GM21515 (cell line): ENCODE measurements at regions not wholly inside any gene's neighbourhood (a gene's known extent, or its start where the extent isn't known, plus 50 kb on each side); places are given as distances from the start of the nearest gene placed in this dataset.

Experiments
- ATAC-seq: cut with Tn5 transposase; IDR thresholded peaks from one replicate; pipeline ENCODE4 v1.9.1; 2021; ENCODE audit not compliant: unreplicated experiment

DNA sequence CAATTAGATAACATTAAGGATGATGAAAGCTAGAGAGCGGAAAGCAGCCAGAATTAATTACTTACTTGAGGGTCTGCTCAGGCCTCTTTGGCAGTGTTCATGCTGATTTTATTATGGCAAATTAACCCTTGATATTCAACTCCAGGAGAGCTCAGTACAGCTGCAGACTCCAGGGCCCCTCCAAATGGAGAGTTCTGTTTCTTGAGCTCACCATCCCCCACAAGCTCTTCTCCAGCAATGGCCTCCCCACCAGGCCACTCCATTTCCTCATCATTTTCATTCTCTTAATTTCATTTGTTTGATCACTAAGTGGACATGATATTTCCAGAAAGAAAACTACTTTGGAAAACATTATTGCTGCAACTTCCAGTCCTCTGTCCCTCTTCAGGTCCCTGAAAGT is 513.3 kb upstream of the NOX3 start:
- ATAC-seq, result no peak

DNA sequence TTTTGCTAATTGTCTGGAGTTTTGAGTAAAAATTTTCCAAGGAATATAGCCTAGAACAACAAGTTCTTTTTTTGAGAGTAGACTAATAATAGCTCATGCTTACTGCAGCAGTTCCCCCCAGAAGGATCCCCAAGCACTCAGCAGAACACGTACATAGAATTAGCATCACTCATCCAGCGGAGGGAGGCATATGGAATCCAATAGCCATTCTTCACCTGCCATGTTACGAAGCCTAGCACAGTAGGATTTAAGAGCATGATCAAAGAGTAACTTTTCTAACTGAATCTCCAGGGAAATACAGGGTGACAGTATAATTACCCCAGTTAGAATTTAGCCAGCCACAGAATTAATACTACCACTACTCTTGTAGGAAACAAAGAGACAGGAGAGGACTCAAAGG is 511.7 kb upstream of the NOX3 start:
- no peak for ATAC-seq

DNA sequence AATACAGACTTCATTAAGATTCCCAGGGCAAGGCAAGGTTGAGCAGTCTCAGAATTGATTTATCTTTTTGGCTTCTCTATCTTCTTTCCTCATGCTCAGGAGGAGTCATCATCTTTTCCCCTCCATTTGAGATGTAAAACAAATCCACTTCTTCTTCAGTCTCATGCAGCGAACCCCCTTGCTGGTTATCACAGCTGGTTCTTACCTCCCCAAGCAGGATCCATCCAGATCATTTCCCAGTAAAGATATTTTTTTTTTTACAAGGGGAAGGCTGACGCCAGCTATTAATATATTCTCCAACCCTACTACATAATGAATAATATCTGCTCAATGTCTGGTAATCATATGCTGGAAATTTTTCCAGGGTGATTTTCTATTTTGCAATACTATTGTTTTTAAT is 508.9 kb upstream of the NOX3 start:
- ATAC-seq, result no peak

DNA sequence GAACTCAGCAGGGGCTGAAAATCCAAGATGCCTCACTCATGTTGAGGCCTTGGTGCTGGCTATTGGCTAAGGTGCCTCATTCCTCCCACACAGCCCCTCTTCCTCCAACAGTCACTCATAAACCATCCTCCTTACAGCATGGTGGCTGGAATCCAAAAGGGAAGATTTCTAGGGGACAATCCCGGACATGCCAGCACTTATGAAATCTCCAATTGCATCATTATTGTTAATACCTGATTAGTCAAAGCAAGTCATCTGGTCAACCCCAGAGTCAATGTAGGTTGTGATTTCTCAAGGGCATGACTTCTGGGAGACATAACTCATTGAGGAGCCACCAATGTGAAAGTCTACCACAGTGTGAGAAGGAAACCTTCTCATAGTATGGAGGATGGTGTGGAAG is 506.6 kb upstream of the NOX3 start:
- ATAC-seq, result no peak

- no peak for ATAC-seq
Observed at GRCh38 chr6:155959898-155960495, 504.4 kb upstream of the NOX3 start.

- ATAC-seq, result no peak
Observed at GRCh38 chr6:155958550-155958949, 502.9 kb upstream of the NOX3 start.

DNA sequence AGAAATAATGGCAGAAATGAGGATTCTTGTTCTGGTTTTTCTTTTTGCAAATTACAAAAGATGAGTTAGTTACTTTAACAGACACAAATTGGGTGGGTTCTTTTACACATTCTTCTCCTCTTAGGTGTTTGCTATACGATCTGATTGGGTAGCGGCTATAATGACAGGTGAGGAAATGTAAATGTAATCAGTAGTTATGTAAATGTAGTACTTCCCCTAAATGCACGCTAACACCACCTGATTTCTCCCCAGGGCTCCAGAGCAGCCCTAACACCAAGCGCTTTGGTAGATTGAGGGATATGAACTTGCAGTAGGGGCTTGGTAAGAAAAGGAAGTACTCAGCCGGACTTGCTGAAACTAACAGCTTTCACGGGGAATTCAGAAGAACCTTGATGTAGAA is 499.4 kb upstream of the NOX3 start:
- no peak for ATAC-seq

- ATAC-seq, result no peak
Observed at GRCh38 chr6:155954149-155954548, 498.5 kb upstream of the NOX3 start.

GRCh38 chr6:155949256-155949655 is 493.6 kb upstream of the NOX3 start:
- no peak for ATAC-seq

DNA sequence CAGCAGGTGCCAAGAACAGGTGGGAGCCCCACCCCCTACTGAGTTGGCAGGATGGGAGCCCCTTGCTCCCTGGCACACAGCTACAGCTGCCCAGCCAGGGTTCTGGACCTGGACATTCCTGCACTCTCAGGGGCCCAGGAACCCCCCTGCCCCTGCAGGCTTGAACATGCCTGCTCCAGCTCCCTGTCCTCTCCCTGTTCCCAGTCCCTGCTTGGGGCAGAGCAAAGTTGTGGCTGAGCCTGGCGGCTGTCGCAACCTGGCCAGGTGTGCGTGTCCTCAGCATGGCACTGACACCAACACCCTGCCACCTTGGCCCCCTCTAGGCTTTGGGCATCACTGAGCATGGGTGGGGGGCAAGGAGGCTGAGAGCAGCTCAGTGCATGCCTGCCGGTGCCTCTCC is 491.2 kb upstream of the NOX3 start:
- ATAC-seq, result no peak

GRCh38 chr6:155943635-155944034 is 488.0 kb upstream of the NOX3 start:
- no peak for ATAC-seq

DNA sequence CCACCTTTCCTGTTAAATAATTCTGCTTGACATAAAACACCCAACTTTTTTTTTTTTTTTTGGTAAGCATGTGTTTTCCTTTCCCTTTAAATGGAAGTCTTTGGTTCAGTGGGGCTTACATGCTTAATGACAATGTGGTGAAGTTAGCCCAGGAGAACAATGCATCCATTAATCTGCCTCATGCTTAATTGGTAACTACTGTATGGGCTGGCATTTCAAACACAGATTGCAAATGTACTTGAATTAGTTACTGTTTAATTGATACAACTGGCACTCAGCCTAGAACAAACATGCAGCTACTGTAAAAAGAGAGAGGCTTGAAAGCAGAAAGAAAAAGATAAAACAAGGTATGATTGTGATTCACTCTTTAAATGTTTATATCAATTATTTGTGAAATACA is 483.6 kb upstream of the NOX3 start:
- ATAC-seq, result no peak

- ATAC-seq, result no peak
Observed at GRCh38 chr6:155936551-155936950, 480.9 kb upstream of the NOX3 start.

DNA sequence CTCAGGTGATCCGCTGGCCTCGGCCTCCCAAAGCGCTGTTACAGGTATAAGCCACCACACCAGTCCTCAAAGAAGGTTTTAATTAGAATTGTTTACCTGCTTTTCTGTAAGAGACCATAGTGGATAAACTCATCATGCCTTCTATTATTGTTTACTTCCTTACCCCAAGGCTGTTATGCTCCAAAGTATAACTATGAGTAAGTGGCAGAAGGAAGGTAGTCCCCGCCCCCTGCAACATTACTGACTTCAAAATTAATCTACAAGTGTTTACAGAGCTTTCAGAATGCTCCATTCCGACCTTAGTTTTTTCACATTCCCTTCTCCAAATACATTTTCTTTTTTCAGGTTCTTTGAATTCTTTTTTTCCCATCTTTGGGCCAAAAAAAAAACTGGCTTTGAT is 480.5 kb upstream of the NOX3 start:
- ATAC-seq, result no peak

- ATAC-seq, result no peak
Observed at GRCh38 chr6:155916846-155917624, 461.4 kb upstream of the NOX3 start.

- ATAC-seq, result no peak
Observed at GRCh38 chr6:155915651-155916050, 460.0 kb upstream of the NOX3 start.

GRCh38 chr6:155913816-155914215 is 458.2 kb upstream of the NOX3 start:
- no peak for ATAC-seq

DNA sequence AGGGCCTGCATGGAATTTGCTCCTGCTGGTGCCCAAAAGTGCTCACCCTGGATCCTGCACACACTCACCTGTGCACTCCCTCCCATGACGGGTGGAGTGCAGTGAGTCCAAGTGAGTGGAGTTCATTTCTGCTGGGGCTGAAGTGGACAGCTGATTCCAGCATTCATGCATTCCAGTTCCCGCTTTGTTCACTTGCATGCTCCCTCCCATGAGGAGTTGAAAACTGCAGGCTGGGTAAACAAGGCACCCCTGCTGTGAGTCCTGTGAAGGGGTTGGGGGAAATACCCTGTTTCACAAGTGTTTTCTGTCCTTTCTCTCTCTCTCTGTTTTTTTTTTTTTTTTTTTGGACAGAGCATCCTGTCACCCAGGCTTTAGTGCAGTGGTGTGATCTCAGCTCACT is 454.1 kb upstream of the NOX3 start:
- ATAC-seq, result no peak

DNA sequence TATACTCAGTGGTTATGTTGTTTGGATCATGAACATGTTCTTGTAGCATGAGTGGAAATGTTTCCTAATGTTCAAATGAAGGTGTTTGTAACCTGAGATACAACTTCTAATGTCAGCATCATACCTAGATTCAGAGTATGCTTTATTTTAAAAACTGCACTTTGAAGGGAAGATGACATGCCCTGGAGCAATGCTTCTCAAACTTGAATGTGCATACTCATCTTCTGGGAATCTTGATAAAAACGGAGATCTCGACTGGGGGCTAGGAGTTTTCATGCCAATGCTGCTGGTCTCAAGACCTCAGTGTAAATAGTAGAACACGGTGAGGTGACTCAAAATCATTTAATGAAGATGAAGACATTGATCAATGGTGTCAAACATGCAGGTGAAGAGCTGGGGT is 440.0 kb upstream of the NOX3 start:
- no peak for ATAC-seq

DNA sequence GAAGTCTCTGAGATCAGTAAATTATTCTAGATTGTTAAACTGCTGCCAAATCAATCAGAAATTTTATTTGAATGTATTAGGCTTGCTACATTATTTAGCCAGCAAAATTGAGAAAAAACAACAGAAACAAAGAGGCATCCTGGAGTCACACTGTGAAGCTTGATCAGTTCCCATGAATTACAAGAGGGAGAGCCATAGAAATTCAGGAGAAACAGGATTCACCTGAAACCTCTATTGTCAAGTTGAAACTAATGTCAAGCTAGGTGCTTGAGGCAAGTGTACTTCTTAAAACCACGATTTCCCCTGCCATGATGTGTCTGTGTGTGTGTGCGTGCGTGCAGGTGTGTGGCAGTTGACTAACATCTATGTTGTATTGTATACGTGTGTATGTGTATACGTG is 439.1 kb upstream of the NOX3 start:
- ATAC-seq, result no peak

DNA sequence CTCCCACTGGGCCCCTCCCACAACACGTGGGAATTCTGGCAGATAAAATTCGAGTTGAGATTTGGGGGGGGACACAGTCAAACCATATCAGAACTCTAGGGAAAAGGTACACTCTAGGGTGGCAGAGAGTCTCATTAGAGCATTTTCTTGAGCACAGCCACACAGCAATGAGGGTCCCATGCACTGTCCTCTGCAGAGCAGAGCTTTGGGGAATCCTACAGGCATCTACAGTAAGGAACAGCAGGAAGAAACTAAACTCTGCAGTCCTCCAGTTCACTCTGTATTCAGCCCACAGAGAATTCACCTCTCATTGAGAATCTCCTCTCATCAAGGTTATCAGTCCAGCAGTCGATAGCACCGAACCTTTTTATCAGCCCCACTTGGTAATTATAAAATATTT is 438.6 kb upstream of the NOX3 start:
- ATAC-seq, result no peak

GRCh38 chr6:155890409-155890808 is 434.8 kb upstream of the NOX3 start:
- no peak for ATAC-seq

- ATAC-seq, result no peak
Observed at GRCh38 chr6:155889410-155889809, 433.8 kb upstream of the NOX3 start.
